M059J (cell line): ENCODE measurements at regions not wholly inside any gene's neighbourhood (a gene's known extent, or its start where the extent isn't known, plus 50 kb on each side); places are given as distances from the start of the nearest gene placed in this dataset.

Source experiments
- DNase-seq: peaks from one replicate; pipeline ENCODE4 v3.0.0-alpha.2; 2012; ENCODE audit warnings: low read depth

DNA sequence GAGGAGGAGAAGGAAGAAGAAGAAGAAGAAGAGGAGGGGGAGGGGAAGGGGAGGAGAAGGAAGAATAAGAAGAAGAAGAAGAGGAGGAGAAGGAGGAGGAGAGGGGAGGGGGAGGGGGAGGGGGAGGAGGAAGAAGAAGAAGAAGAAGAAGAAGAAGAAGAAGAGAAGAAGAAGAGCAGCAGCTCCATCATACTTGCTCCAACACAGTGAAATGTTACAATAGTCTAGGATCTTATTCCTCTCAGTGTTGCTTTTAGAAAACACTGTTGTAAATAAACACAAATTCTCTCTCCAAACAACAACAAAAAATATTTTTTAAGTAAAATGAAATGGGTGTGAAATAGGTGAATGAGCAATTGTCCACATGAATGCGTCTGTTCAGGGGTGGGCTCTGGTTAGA, 126.6 kb upstream of the KCNJ16 start:
- no peak for DNase-seq

DNA sequence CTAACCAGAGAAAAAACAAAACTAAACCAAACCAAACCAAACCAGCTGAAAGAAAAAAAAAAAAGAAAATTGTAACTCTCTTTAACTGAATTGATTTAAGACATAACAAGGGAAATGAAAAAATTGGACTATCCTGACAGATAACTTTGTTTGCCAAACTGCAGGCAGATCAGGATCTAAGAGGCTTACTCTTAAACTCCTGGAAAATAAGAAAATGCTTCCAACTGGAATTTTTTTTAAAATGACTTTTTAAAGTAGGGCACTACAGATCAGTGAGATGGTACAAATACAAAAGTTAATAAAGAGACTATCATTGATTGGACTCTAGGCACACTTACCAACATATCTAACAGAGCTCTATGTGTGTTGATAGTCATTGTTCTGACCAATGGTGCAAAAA, 125.5 kb upstream of the KCNJ16 start:
- no peak for DNase-seq

DNA sequence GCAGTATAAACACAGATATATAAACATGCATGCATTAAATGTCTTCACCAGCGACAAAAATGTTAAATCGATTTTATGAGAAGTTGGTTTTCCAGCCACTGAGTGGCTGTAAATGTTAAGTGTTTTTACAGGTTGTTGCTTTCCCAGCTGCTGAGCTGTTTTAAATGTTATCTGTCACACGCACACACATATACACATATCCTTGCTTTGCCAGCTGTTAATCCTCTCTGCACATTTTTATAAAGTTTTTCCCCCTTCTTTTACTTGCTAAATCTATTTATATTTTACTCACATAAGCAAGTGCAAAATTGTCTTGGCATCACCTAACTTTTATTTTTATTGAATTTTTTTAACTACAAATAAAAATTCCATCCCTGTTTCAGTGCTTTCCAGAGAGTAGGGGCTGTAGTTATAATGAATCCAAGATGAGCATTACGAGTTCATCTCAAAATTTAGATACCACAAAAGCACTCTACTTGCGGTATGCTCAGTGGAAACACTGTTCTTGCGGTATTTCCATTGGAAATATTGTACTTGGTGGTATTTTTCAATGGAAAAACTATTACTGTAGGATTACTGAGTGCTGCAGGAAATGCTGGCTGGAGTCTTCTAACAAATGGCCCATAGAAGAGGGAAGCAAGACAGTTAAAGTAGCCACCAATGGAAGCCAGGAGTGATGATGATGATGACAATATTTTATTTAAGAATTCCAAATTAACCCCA, 124.9 kb upstream of the KCNJ16 start:
- DNase-seq, result no peak

DNA sequence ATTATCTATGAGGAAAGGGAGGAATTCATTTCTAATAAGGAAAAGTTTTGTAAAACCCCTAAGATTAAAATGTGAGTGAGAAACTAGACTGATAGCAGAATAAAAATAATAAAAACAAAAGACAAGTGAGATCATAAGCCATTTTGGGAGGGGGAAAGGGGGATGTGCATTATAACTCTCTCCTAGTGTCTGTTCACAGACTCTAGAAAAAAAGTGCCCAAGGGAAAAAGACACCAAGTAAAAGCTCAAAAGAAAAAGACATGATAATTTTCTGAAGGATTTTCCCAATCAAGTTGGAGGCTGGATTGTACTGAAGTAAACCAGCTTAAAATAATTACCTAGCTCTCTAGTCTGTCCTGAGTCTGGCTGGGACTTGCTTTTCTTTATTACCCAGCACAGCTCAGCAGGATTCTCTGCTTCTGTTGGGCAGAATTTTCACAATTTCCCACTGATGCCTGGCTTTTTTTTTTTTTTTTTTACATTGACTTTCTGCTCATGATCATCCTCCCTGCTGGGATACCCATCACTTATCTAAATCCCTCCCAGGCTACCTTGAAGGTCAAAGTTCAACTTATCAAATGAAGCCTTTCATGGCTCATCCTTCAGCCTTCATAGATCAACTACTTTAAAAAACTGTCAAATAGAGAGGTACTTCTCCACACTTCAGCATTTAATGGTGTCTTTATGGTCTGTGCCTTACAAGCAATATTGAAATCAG, 124.2 kb upstream of the KCNJ16 start:
- DNase-seq, result no peak

DNA sequence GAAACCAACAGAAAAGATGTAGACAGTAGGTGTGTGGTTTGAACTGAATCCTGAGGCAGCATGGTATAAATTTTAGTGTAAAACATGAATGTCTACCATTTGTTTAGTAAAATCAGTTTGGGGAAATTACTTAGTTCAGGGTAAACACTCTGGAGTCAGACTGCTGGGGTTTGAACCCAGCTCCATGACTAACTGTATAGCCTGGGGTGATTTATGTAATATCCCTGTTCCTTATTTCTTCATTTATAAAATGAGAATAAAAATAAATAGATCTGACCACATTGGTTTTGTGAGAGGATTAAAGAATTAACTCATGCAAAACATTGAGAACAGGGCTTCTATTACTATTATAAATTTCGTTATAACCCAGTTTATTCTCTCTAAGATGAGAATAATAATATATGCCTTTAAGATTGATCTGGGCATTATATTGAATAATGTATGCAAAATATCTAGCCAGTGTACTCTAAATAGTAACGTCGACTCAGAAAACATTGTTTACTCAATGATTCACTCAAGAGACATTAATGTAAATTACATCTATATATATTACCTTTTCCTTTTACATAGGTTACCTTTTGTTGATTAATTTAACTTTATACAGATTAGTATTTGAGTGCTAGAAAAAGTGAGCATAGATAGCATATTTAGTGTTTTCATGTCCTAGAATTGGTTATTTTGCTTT, 120.6 kb upstream of the KCNJ16 start:
- DNase-seq, result peak; percentile 74

DNA sequence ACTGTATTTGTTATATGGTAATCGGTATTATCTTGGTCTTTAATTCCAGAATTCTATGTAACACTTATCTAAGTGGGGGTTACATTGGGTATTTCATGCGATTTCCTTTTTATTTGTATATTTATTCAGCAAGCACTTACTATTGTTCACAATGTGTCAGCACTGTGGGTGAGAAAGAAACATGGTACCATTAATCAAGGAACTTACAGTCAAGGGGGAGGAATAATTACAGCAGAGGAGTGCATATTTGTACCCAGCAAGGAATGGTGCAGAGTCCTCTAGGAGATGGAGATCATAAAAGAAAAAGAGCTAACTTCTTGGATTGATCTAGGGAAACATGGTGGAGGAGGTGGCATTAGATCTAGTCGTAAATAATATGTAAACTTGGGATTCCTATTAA, 117.0 kb upstream of the KCNJ16 start:
- no peak for DNase-seq

DNA sequence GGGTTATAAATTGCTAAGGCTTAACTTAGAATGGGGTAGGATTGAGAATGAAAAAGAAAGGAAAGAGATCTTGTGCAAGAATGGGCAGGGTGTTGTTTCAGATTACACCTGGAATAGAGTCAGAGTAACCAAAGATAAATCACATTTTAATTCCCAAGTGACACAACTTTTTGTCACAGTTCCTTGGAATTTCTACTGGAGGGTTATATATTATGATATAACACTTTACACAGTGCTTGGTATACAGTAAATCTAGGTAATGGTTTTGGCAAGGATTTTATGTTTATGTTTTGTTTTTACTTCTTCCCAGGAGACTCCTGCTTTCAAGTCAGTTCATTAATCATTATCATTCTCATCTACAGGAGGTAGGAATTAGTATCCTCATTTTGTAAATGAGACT, 115.7 kb upstream of the KCNJ16 start:
- peak; percentile 54 for DNase-seq

DNA sequence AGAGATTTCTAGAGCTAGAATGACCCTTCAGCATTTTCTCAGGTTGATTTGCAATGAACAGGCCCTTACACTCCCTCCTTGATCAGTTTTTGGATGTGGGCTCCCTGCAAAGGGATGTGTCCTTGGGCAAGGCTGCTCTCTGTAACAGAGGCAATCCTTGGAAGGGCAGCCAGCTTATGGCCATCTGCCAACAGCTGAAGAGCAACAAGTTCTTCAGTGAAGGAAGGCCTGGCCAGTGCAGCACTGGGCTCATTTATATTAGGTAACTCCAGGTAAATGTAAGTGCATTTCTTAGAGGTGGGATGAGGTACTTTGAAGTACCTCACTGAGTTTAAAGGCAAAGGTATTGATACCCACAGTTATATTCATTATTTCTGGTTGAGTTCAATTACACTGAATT, 114.3 kb upstream of the KCNJ16 start:
- DNase-seq, result no peak

DNA sequence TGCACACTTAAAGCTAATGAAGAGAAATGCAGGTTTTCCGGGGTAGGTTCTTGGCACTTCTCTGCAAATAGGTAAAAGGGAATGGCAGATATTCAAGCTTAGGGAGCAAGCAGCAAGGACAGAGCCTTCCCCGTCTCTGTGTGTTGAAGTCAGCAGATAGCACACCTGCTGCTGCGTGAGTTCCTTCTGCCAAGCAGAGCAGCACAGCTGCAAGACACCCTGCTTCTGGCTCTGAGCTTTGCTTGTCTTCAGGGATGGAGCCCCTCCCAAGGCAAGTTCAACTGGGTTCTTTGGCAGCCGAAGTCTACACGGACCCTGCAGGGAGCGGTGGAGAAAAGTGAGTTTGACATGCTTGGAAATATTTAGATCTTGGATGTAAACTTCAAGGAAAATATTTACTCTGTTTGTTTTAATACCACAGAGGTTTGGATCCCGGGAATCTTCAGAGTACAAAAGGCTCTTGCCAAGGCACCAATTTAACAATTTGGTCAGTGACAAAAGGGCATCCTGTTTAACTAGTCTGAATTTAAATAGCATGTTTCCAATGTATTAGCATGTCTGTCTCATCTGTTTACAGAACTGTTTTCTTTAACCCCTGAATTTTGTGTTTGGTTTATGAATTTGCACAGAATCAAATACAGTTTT, 113.4 kb upstream of the KCNJ16 start:
- no peak for DNase-seq

DNA sequence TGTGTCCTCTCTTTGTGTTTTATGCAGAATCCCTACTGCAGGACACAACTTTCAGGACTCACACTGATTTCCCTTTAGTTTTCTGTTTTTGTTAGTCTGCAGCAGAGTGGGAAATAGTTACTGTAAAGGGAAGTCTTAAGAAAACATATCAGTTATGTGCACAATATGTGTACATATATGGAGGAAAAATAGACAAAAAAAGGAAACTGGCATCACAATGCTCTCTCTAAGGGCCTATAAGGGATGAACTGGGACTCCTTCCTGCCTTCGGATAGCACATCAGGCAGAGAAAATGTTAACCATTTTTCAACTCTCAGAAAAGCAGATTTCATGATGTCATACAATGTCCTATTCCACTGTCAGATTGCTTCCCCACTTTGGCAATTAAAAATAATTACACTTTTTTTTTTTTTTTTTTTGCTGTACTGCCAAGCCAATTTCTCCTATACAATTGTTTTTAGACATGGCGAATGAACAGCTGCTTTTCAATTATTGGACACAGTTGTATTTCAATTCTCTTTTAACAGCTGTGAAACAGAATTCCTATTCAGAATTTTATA, 112.5 kb upstream of the KCNJ16 start:
- no peak for DNase-seq

DNA sequence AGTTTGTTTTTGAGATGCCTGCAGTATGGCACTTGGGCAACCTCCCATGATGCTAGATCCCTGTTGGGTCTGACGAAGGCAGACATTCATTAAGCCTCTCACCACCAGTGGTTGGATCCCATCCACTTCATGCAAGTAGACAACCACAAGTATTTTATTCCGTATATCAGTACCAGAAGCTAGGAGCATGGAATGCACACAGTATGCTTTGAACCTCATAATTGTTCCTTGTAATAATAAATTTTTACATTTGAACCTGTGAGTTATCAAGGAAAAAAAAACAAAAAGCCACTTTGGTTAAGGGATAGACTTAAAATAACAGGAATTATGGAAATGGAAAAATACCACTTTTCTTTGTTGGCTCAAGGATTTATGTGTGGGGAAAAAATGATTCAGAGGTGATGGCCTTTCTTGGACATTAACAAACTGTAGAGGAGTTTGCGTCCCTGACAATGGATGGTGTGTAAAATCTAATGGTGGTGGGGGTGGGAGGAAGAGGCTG, 107.1 kb upstream of the KCNJ16 start:
- DNase-seq, result peak; percentile 98

DNA sequence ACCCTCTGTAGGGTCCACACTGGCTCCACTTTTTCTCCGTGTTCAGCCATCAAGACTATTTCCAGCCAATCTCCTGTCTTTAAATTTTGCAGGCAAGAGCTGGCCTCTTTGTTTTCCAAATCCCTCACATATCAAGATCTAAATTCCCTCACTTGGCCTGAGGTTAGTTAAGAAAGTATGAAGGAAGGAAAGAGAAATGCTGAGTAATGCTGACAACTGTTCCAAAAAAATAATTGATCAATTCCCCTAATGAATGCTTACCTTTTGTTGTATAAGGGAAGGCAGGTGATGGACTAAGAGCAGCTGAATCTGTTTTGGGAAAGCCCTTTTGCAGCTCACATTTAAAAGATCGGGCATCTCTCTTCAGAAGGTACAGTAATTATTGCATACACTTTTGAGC, 105.1 kb upstream of the KCNJ16 start:
- no peak for DNase-seq

DNA sequence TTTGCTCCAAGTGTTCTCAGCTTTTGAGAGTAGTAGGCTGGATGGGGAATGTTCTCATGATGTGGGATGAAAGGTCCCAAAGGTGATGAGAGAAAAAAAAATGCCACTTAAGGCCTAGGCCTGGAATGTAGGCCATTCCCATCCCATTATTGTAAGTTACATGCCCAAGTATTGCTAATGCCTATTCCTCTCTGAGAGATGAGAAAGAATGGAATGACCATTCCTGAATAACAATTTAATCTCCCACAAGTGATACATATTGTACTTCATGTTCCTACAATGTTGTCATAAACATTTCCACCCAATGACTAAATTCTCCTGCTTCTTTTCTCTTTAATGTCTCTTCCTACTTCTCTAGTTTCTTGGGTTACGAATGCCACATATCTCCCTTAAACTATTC, 102.8 kb upstream of the KCNJ16 start:
- DNase-seq, result no peak

DNA sequence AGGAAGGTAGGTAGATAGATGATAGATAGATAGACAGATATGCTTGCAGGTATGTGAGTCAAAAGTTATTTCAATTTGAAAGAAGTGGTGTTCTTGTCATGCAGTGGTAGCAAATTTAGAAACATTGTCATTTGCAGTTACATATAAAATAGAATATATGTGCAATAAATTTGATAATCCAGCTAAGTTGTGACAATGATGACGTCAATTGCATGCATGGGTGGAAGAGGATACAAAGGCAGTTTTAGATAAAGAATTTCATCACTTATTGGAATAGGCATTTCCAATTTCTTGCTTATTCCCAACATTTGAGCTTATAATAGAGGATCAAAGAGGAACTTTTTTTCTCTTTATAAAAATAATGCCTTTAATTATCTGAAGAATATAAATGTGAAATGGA, 99.2 kb upstream of the KCNJ16 start:
- DNase-seq, result no peak

DNA sequence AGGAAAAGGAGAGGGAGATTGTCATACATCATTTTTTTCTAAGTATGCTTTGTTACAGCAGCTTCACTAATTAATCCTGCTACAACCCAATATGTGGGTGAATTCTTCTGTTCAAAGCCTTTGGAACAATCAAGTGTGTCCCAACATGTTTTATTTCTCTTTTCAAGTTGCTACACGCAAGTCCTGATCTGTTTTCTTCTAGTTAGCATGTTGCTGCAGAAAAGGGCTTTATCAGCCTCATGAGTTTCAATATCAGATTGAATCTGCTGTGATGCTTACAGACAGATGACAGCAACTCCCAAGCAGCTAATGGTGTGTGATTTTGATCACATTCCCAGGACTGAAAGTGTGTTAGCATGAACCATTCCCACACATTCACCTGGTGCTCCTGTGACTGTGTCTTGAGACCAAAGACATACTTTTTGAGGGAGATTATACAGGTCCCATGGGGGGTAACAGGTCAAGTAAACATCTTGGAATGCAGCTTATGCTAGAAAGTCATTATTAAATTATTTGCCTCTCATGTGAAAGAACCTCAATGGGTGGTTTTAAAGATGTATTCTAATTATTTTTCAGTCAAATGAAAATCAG, 96.9 kb upstream of the KCNJ16 start:
- peak; percentile 6 for DNase-seq

DNA sequence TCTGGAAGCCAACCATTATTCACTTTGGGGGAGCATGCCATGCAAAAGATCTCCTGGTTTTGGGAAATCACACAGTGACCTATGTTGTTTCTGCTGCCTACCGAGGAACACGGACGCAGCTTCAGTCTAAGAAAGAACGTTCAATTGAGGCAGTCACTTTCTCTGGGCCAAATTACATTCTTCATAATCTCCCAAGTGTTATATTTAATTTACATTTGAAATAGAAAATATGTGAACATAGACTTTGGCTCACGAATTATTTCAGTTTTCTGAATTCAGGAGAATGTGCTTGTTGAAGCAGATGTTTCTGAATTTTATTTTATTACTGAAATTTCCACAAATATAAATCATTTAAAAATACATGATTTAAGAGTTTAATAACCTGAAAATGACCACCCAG, 93.6 kb upstream of the KCNJ16 start:
- no peak for DNase-seq

DNA sequence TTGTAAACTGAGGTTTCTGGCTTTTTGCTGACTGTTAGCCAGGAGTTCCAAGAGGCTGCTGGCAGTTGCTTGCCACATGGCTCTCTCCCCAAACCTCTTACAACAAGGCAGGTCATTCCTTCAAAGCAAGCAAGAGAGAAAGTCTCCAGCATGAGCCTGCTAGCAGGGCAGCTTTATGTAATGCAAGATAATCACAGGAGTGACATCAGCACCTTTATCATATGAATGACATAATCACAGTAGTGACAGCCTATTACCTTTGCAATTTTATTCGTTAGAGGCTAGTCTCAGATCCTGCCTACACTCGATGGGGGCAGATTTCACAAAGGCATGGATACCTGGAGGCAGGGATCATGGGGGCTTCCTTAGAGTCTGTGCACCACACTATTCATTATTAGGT, 79.5 kb upstream of the KCNJ16 start:
- no peak for DNase-seq

DNA sequence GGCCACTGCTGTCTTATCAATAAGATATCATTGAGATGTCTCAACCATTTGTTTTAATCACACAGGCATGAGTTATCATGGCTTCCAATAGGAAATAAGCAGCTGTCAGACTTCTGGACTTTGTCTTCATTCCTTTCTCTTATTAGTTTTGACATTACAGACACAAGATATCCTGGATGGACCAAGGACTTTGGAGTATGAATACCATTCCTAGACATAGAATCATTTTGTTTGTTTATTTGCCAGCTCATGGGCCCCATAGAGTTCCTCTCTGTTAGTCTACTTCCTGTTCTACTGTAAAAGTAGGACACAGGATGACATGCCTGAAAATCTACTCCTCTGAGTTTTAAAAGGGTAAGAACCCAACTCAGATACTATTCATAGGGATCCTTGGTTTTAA, 77.7 kb upstream of the KCNJ16 start:
- peak; percentile 69 for DNase-seq

DNA sequence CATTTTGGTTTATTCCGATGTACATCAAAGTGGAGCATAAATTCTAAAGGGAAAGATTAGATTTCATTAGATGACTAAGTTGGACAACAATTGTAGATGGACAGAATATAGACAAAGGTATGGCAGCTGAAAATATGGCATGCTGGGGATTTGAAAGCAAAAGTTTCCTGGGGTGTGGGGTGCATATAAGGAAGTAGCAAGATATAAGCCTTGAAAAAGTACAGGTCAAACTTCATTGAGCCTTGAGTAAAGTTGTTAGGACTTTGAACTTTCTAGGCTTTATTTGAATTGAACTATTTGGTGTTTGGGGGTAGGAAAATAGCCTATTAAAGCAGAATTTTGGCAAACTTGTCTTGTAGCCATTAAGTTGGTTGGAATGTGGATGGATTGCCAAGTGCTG, 75.8 kb upstream of the KCNJ16 start:
- no peak for DNase-seq

DNA sequence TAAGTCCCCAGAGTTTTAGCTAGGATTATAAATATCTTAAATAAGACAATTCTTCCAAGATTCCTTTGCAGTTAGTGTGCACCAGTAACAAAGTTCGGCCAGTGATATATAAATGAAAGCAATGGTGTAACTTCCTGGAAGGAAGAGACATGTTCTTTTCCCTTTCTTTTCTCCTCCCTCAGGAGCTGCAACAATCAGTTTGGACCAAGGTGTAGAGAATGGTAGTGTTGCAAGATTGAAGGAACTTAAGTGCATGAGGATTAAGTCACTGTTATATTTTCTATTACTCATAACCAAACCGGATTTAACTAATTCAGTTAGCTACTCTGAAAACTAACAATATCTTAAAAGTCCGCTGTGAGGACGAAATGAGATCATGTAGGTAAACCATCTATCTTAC, 68.9 kb upstream of the KCNJ16 start:
- DNase-seq, result peak; percentile 9

DNA sequence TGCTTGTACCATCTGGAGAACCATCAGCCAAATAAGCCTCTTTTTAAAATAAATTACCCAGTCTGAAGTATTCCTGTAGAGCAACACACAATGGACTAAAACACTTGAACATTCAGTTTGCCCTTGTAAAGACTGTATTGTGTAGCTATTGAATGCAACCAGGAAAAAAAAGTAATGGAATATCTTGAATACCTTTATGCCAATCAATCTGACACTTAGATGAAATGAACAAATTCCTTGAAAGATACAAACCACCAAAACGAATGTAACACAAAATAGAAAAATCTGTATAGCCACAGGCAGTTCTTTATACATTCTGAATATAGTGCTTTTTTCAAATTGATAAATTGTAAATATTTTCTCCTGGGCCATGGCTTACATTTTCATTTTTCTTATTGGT, 63.3 kb upstream of the KCNJ16 start:
- no peak for DNase-seq

DNA sequence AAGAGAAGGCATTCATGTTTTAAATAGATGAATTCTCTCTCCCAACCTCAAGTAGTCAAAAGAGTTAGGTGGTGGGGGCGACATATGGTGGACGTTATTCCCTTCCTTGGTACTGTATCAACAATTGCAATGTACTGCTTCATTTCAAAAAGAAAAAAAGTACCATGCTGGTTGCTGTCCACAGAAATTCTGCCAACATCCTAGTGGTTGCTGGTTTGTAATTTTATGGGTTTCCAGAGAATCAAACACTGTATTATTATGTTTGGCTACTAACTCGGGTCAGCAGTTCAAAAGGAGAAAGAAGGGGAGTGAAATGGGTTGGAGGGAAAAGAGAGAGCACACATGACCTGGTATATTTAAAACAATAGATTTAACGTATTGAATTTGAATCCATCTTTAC, 61.1 kb upstream of the KCNJ16 start:
- DNase-seq, result no peak
